ENCODE measurements at regions not wholly inside any gene's neighbourhood (a gene's known extent, or its start where the extent isn't known, plus 50 kb on each side); places are given as distances from the start of the nearest gene placed in this dataset.
A peak's percentile ranks its signal among the peaks of the same experiment; 100 is the strongest.

GRCh38 chr12:84636801-84637290, 275.8 kb downstream of the SLC6A15 start:
- no peak overlapping the region for H4K5ac ChIP-seq (ENCODE audit: low read depth, low read length)
- no peaks in the 10 kb centered on the region for H3K9me3 ChIP-seq (ENCODE audit: control insufficient read depth, insufficient read depth, low read length)
- H3K23ac ChIP-seq (ENCODE audit: low read depth, low read length): no peak overlapping the region
- H4K8ac ChIP-seq (ENCODE audit: low read depth in 2 of 2, low read length in 2 of 2): no peak overlapping the region
- no peak overlapping the region for H2BK20ac ChIP-seq (ENCODE audit: low read depth, low read length)
- no peak overlapping the region for H3K18ac ChIP-seq (ENCODE audit: low read depth, low read length)
- H3K4me3 ChIP-seq (ENCODE audit: insufficient read depth, low read depth, low read length): no peak overlapping the region
- no peak overlapping the region for H2BK15ac ChIP-seq (ENCODE audit: low read depth, low read length)
- DNase-seq (peak; percentile 47), ATAC-seq (ENCODE audit: low read depth) (peak; percentile 35; the same call in 1 of the 2 replicates)
- no peak overlapping the region for H2AFZ ChIP-seq (replicated peaks; ENCODE audit: low read length, poor library complexity)
- H3K79me1 ChIP-seq (ENCODE audit: low read depth in 1 of 2, low read length in 2 of 2): no peaks in the 10 kb centered on the region
- H2BK5ac ChIP-seq (ENCODE audit: low read depth, low read length, poor library complexity, severe bottlenecking): no peak overlapping the region
- no peak overlapping the region for H2AK9ac ChIP-seq (replicated peaks; ENCODE audit: low read depth, low read length, poor library complexity)
- intact Hi-C loops (cut with micrococcal nuclease): no loop called here
- H3K27ac ChIP-seq (ENCODE audit: insufficient read depth, low read length): no peak overlapping the region
- ChIA-PET POLR2A (ENCODE audit: unreplicated experiment) (no interaction called here), CTCF (no interaction called here)
- peaks cover 5% of the 10 kb centered on the region for H3K4me1 ChIP-seq (ENCODE audit: control insufficient read depth, insufficient read depth, low read length)
- dilution Hi-C loops (cut with HindIII; ENCODE audit: low sequenced_read_pairs, unreplicated experiment): no loop called here
- no peak overlapping the region for H3K14ac ChIP-seq (replicated peaks; ENCODE audit: low read depth, low read length)
- H3K36me3 ChIP-seq (ENCODE audit: control insufficient read depth, insufficient read depth, low read length): no peaks in the 10 kb centered on the region
- no peaks in the 10 kb centered on the region for H3K9me1 ChIP-seq (ENCODE audit: insufficient read depth, low read length)
- in situ Hi-C loops (cut with MboI; ENCODE audit: low sequenced_read_pairs): no loop called here
- H3K9ac ChIP-seq (ENCODE audit: low read depth, low read length): no peak overlapping the region
- H3K27me3 ChIP-seq (ENCODE audit: control insufficient read depth, insufficient read depth, low read length): no peaks in the 10 kb centered on the region
- BruUV-seq (replicated peaks): no TSS peak
- no peak overlapping the region for H4K91ac ChIP-seq (ENCODE audit: insufficient read depth, low read depth, low read length)
- no peak overlapping the region for H3K4me2 ChIP-seq (ENCODE audit: low read depth, low read length)
- no peak overlapping the region for H3K56ac ChIP-seq (ENCODE audit: extremely low read depth, insufficient read depth, low read length)
- H3K4ac ChIP-seq (ENCODE audit: low read depth, low read length): no peak overlapping the region
- H4K20me1 ChIP-seq (ENCODE audit: insufficient read depth, low read length): no peaks in the 10 kb centered on the region
- no peak overlapping the region for H2AK5ac ChIP-seq (ENCODE audit: low read depth, low read length)
- H2BK120ac ChIP-seq (ENCODE audit: low read depth, low read length): no peak overlapping the region
- TF ChIP-seq POLR2A (IDR thresholded peaks at IDR 0.05; ENCODE audit: low read depth, low read length): no peak
- no peak for TF ChIP-seq CHD1 (IDR thresholded peaks at IDR 0.05; ENCODE audit: low read depth, low read length)
- no peak for TF ChIP-seq SMC3 (IDR thresholded peaks at IDR 0.05; ENCODE audit: low read depth, low read length)
- no peak for TF ChIP-seq CTCF (conservative IDR thresholded peaks at IDR 0.05; ENCODE audit: low read depth, low read length)
- TF ChIP-seq FOS (IDR thresholded peaks at IDR 0.05; ENCODE audit: low read depth, low read length): no peak
- TF ChIP-seq RCOR1 (IDR thresholded peaks at IDR 0.05; ENCODE audit: insufficient replicate concordance, low read length): no peak
- TF ChIP-seq BHLHE40 (IDR thresholded peaks at IDR 0.05; ENCODE audit: low read depth, low read length): no peak
- no peak for TF ChIP-seq MAZ (IDR thresholded peaks at IDR 0.05; ENCODE audit: borderline replicate concordance, low read depth, low read length)
- TF ChIP-seq CEBPB (IDR thresholded peaks at IDR 0.05; ENCODE audit: low read depth, low read length): no peak
- no peak for TF ChIP-seq MAFK (IDR thresholded peaks at IDR 0.05; ENCODE audit: low read depth, low read length)
- no peak for TF ChIP-seq RFX5 (IDR thresholded peaks at IDR 0.05; ENCODE audit: low read depth, low read length)
- no peak for TF ChIP-seq USF2 (IDR thresholded peaks at IDR 0.05; ENCODE audit: low read depth, low read length)
- no peak for TF ChIP-seq ELK1 (IDR thresholded peaks at IDR 0.05; ENCODE audit: borderline replicate concordance, low read depth, low read length)
- no peak for TF ChIP-seq MXI1 (IDR thresholded peaks at IDR 0.05; ENCODE audit: borderline replicate concordance, low read depth, low read length)
- TF ChIP-seq RAD21 (IDR thresholded peaks at IDR 0.05; ENCODE audit: low read length): no peak
- no peak for TF ChIP-seq NFE2L2 (IDR thresholded peaks at IDR 0.05; ENCODE audit: low read depth, low read length)

All from IMR-90 (cell line).